GM13976 (cell line): ENCODE measurements at regions not wholly inside any gene's neighbourhood (a gene's known extent, or its start where the extent isn't known, plus 50 kb on each side); places are given as distances from the start of the nearest gene placed in this dataset.
"Not testable (repeated sequence)": the region's sequence is repeated elsewhere in the genome, so short reads cannot be mapped to it uniquely, and the experiment has no call there.

ENCODE experiments used
- DNase-seq: peaks from one replicate; pipeline ENCODE4 v3.0.0; 2012; ENCODE audit warnings: low spot score
- in situ Hi-C: fragments of 300-500 bp; cut with MboI; formaldehyde crosslinking; loops from one replicate; pipeline ENCODE4 v1.12.0; 2022; ENCODE audit warnings: low sequenced_read_pairs, mixed read lengths, inconsistent platforms; ENCODE audit not compliant: unreplicated experiment

- in situ Hi-C loops, DNase-seq: not testable (repeated sequence)
These were observed 454.2 kb downstream of the TP53TG3F start for GRCh38 chr16:33913601-33914000.

GRCh38 chr16:33920761-33921545, 461.5 kb downstream of the TP53TG3F start:
- DNase-seq, in situ Hi-C loops: not testable (repeated sequence)

GRCh38 chr16:33922914-33923313, 463.5 kb downstream of the TP53TG3F start:
- DNase-seq, in situ Hi-C loops: not testable (repeated sequence)

- DNase-seq, in situ Hi-C loops: not testable (repeated sequence)
These were observed 468.6 kb downstream of the TP53TG3F start for GRCh38 chr16:33928026-33928425.

GRCh38 chr16:33932191-33932590, 472.8 kb downstream of the TP53TG3F start:
- DNase-seq, in situ Hi-C loops: not testable (repeated sequence)

- DNase-seq, in situ Hi-C loops: not testable (repeated sequence)
These were observed 473.6 kb downstream of the TP53TG3F start for GRCh38 chr16:33933039-33933438.

GRCh38 chr16:33935766-33936165, 476.4 kb downstream of the TP53TG3F start:
- in situ Hi-C loops, DNase-seq: not testable (repeated sequence)

GRCh38 chr16:33938097-33938496, 478.7 kb downstream of the TP53TG3F start:
- DNase-seq, in situ Hi-C loops: not testable (repeated sequence)

- in situ Hi-C loops, DNase-seq: not testable (repeated sequence)
These were observed 502.1 kb downstream of the TP53TG3F start for GRCh38 chr16:33961536-33961935.

GRCh38 chr16:33965534-33965933, 506.1 kb downstream of the TP53TG3F start:
- DNase-seq, in situ Hi-C loops: not testable (repeated sequence)

GRCh38 chr16:33966855-33967254, 507.4 kb downstream of the TP53TG3F start:
- DNase-seq, in situ Hi-C loops: not testable (repeated sequence)

GRCh38 chr16:33974557-33974956, 515.1 kb downstream of the TP53TG3F start:
- in situ Hi-C loops, DNase-seq: not testable (repeated sequence)

- in situ Hi-C loops: not testable (repeated sequence)
These were observed 516.3 kb downstream of the TP53TG3F start for GRCh38 chr16:33975744-33976143.

GRCh38 chr16:33976521-33976920, 517.1 kb downstream of the TP53TG3F start:
- in situ Hi-C loops, DNase-seq: not testable (repeated sequence)

More at GRCh38 chr16:33975744-33976143, 516.3 kb downstream of the TP53TG3F start:
- not testable (repeated sequence) for DNase-seq

GRCh38 chr16:33978784-33979183, 519.4 kb downstream of the TP53TG3F start:
- DNase-seq, in situ Hi-C loops: not testable (repeated sequence)

GRCh38 chr16:33979613-33980012, 520.2 kb downstream of the TP53TG3F start:
- in situ Hi-C loops, DNase-seq: not testable (repeated sequence)

GRCh38 chr16:33980736-33981135, 521.3 kb downstream of the TP53TG3F start:
- DNase-seq, in situ Hi-C loops: not testable (repeated sequence)

- in situ Hi-C loops, DNase-seq: not testable (repeated sequence)
These were observed 525.0 kb downstream of the TP53TG3F start for GRCh38 chr16:33984428-33984827.

GRCh38 chr16:33986521-33986920, 527.1 kb downstream of the TP53TG3F start:
- in situ Hi-C loops, DNase-seq: not testable (repeated sequence)
